CD4-positive, alpha-beta memory T cell (primary cell): ENCODE measurements at regions not wholly inside any gene's neighbourhood (a gene's known extent, or its start where the extent isn't known, plus 50 kb on each side); places are given as distances from the start of the nearest gene placed in this dataset.

ENCODE experiments used
- CTCF ChIA-PET: fragments of 350-600 bp; sonication (Branson Sonifier 250); formaldehyde crosslinking; loops from one replicate; lab custom pipeline; 2021; ENCODE audit warnings: inconsistent platforms; ENCODE audit not compliant: partially characterized antibody; lab: Charles Lee
- POLR2A ChIA-PET: fragments of 350-600 bp; sonication (Branson Sonifier 250); formaldehyde crosslinking; loops from one replicate; lab custom pipeline; 2021; ENCODE audit not compliant: partially characterized antibody; lab: Charles Lee
- DNase-seq, 5 donors: peaks; one replicate each; pipeline versions ENCODE4 v3.0.0 to v3.0.0-alpha.2; 2020 to 2022; ENCODE audit warnings: mixed read lengths in 1 of 5
- H3K27ac ChIP-seq: one replicate; pipeline ENCODE4 v1.7.0; 2013; ENCODE audit warnings: low read depth, low read length
- H3K27me3 ChIP-seq: 2 replicates; pipeline ENCODE4 v1.7.0; 2013; ENCODE audit warnings: mild to moderate bottlenecking, low read length, moderate library complexity; ENCODE audit not compliant: insufficient read depth
- H3K36me3 ChIP-seq: 2 replicates; pipeline ENCODE4 v1.7.0; 2013; ENCODE audit warnings: mild to moderate bottlenecking, low read length, moderate library complexity; ENCODE audit not compliant: insufficient read depth
- H3K4me1 ChIP-seq: 2 replicates; pipeline ENCODE4 v1.7.0; 2013; ENCODE audit warnings: mild to moderate bottlenecking, low read length, moderate library complexity; ENCODE audit not compliant: insufficient read depth
- H3K4me3 ChIP-seq, 2 donors: one replicate each; pipeline ENCODE4 v1.7.0; 2013; ENCODE audit warnings: low read length in 2 of 2, mild to moderate bottlenecking in 1 of 2
- H3K9me3 ChIP-seq, 2 donors: one replicate each; pipeline ENCODE4 v1.7.0; 2013; ENCODE audit warnings: low read length in 2 of 2, control low read depth in 1 of 2; ENCODE audit not compliant: control insufficient read depth in 1 of 2
- H3K27ac Mint-ChIP-seq, 7 donors: one replicate each; pipeline ENCODE4 v1.8.0; 2020 to 2021; ENCODE audit warnings: mixed read lengths in 7 of 7, mild to moderate bottlenecking in 6 of 7, inconsistent platforms in 3 of 7, moderate library complexity in 3 of 7
- H3K27me3 Mint-ChIP-seq, 2 donors: one replicate each; pipeline ENCODE4 v1.8.0; 2020 to 2021; ENCODE audit warnings: mixed read lengths in 2 of 2
- H3K36me3 Mint-ChIP-seq, 2 donors: one replicate each; pipeline ENCODE4 v1.8.0; 2020 to 2021; ENCODE audit warnings: mixed read lengths in 2 of 2, inconsistent platforms in 1 of 2, mild to moderate bottlenecking in 1 of 2
- H3K4me1 Mint-ChIP-seq, 4 donors: one replicate each; pipeline ENCODE4 v1.8.0; 2020 to 2021; ENCODE audit warnings: mixed read lengths in 4 of 4, mild to moderate bottlenecking in 1 of 4
- H3K4me3 Mint-ChIP-seq, 8 donors: one replicate each; pipeline ENCODE4 v1.8.0; 2020 to 2021; ENCODE audit warnings: mixed read lengths in 8 of 8, mild to moderate bottlenecking in 7 of 8, moderate library complexity in 6 of 8, inconsistent platforms in 3 of 8
- H3K9me3 Mint-ChIP-seq, 8 donors: one replicate each; pipeline ENCODE4 v1.8.0; 2020 to 2021; ENCODE audit warnings: mixed read lengths in 8 of 8, mild to moderate bottlenecking in 5 of 8, inconsistent platforms in 3 of 8, moderate library complexity in 1 of 8
- intact Hi-C: fragments of 100-400 bp; cut with micrococcal nuclease; formaldehyde crosslinking; loops from one replicate; pipeline ENCODE4 v1.15.1; 2023

DNA sequence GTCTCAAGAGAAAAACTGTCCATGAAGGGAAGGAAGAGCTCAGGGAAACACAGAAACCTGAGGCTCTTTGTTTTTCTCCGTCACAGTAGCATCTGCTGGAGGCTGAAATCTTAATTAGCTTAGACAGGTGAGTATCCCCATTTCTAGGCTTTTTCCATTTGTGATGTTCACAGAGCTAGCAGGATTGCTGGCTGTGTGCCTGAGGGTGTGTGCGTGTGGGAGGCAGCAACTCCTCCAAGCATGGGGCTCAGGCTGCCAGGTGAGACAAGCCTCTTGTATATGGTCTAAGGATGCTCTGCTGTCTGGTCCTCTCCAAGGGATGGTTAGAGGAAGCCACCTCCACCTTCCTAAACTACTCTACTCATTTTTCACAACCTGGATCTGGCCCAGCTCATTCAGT lies 569.9 kb downstream of the HS3ST4 start:
- CTCF ChIA-PET, result no interaction called here

DNA sequence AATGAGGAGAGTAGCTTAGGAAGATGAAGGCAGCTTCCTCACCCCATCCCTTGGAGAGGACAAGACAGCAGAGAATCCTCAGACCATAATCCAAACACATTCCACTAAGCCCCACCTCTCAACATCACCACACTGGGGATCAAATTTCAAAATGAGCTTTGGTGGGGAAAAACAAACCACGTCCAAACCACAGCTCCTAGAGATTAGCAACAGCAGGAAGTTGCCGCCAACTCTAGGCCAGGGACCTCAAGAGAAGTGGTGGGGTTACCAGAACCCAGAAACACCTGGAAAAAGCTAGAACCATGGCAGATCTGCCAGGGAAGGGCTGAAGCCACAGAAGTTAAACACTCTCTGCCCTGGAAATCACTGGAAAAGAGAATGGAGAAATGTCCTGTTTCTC lies 571.6 kb downstream of the HS3ST4 start:
- intact Hi-C loops, result no loop called here
- no peaks in the 10 kb centered on the region for H3K36me3 Mint-ChIP-seq
- no peak overlapping the region for H3K27ac Mint-ChIP-seq
- H3K27me3 ChIP-seq, result no peaks in the 10 kb centered on the region
- H3K36me3 ChIP-seq, result no peaks in the 10 kb centered on the region
- no peak for DNase-seq
- no peak overlapping the region for H3K27ac ChIP-seq
- H3K4me3 ChIP-seq, result no peak overlapping the region
- H3K9me3 ChIP-seq, result no peaks in the 10 kb centered on the region
- H3K27me3 Mint-ChIP-seq, result no peaks in the 10 kb centered on the region
- H3K4me1 Mint-ChIP-seq, result no peaks in the 10 kb centered on the region
- no peaks in the 10 kb centered on the region for H3K4me1 ChIP-seq
- no peak overlapping the region for H3K4me3 Mint-ChIP-seq
- CTCF ChIA-PET, result no interaction called here
- H3K9me3 Mint-ChIP-seq, result peaks cover 0 to 3% (median 0%) of the 10 kb centered on the region in 8 donors
- POLR2A ChIA-PET, result no interaction called here

More for the DNA sequence above, 569.9 kb downstream of the HS3ST4 start:
- Histone ChIP-seq H3K27me3 (no peaks in the 10 kb centered on the region), H3K4me1 (no peaks in the 10 kb centered on the region), H3K27ac (no peak overlapping the region), H3K4me3 (no peak overlapping the region), H3K36me3 (no peaks in the 10 kb centered on the region), H3K9me3 (no peaks in the 10 kb centered on the region)
- DNase-seq, result no peak
- H3K27me3 Mint-ChIP-seq, result no peaks in the 10 kb centered on the region
- intact Hi-C loops, result no loop called here
- no peaks in the 10 kb centered on the region for H3K4me1 Mint-ChIP-seq
- H3K27ac Mint-ChIP-seq, result no peak overlapping the region
- no peaks in the 10 kb centered on the region for H3K36me3 Mint-ChIP-seq
- peaks cover 0 to 3% (median 0%) of the 10 kb centered on the region in 8 donors for H3K9me3 Mint-ChIP-seq
- POLR2A ChIA-PET, result no interaction called here
- H3K4me3 Mint-ChIP-seq, result no peak overlapping the region

DNA sequence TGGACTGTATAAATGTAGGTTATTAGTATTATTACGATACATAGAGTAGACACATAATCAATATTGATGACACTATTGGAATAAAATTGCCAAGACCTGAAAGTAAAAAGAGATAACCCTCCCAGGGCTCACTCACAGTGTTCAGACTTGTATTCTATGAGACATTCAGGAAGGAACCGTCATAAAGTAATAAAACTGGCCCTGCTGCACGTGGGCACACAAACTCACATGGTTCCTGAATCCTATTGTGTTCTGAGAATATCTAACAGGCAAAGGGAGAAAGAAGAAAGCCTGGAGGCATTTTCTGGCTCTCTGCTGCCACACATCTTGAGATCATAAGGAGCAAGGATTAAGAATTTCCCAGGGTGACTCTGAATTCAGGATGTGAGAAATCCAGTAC lies 575.9 kb downstream of the HS3ST4 start:
- intact Hi-C loops, result no loop called here
- H3K4me3 Mint-ChIP-seq, result no peak overlapping the region
- DNase-seq, result no peak
- Histone ChIP-seq H3K4me3 (no peak overlapping the region), H3K9me3 (no peaks in the 10 kb centered on the region), H3K27me3 (no peaks in the 10 kb centered on the region), H3K27ac (no peak overlapping the region), H3K4me1 (no peaks in the 10 kb centered on the region), H3K36me3 (no peaks in the 10 kb centered on the region)
- POLR2A ChIA-PET, result no interaction called here
- CTCF ChIA-PET, result no interaction called here
- no peaks in the 10 kb centered on the region for H3K36me3 Mint-ChIP-seq
- H3K9me3 Mint-ChIP-seq, result peaks cover 0 to 3% (median 0%) of the 10 kb centered on the region in 8 donors
- no peak overlapping the region for H3K27ac Mint-ChIP-seq
- H3K4me1 Mint-ChIP-seq, result peaks cover 0 to 4% (median under 1%) of the 10 kb centered on the region in 4 donors
- no peaks in the 10 kb centered on the region for H3K27me3 Mint-ChIP-seq

DNA sequence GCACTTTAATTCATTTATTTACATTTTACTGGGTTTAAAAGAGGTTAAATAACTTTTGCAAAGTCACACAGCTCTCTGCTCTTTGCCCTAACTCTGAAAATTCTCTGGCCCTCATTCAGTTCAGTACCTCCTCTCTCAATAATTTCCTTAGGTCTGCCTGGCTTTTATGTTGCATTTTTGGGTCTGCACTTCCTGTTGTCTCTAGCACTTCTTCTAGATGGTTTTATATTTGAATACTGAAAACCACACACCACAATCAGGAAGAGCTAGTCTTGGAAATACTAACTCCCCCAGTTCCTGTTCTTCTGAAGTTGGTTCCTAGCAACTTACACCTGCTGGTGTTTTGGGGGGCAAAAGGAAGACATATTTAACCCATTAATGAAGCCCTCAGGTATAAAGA lies 577.9 kb downstream of the HS3ST4 start:
- no peaks in the 10 kb centered on the region for H3K9me3 ChIP-seq
- no peak for DNase-seq

DNA sequence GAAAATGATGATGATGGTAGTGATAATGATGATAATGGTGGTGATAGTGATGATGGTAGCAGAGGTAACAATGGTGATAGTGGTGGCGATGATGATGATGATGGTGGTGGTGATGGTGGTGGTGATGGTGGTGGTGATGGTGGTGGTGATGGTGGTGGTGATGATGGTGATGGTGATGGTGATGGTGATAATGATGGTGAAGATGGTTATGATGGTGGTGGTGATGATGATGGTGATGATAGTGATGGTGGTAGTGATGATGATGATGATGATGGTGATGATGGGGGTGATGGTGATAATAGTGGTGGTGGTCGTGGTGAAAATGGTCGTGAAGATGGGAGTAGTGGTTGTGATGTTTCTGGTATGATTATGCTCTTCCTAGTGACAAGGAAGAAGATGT lies 581.8 kb downstream of the HS3ST4 start:
- no peak for DNase-seq
- Mint-ChIP-seq H3K36me3 (no peaks in the 10 kb centered on the region), H3K9me3 (peaks cover 0 to 17% (median 9%) of the 10 kb centered on the region in 8 donors), H3K27me3 (peaks cover 3% of the 10 kb centered on the region in 2 donors), H3K27ac (no peak overlapping the region), H3K4me1 (peaks cover 0 to 4% (median under 1%) of the 10 kb centered on the region in 4 donors), H3K4me3 (no peak overlapping the region)
- Histone ChIP-seq H3K36me3 (no peaks in the 10 kb centered on the region), H3K9me3 (no peaks in the 10 kb centered on the region), H3K27me3 (no peaks in the 10 kb centered on the region), H3K4me3 (no peak overlapping the region), H3K4me1 (no peaks in the 10 kb centered on the region), H3K27ac (no peak overlapping the region)
- ChIA-PET POLR2A (no interaction called here), CTCF (no interaction called here)
- intact Hi-C loops, result no loop called here

More for the DNA sequence above, 577.9 kb downstream of the HS3ST4 start:
- no peaks in the 10 kb centered on the region for H3K36me3 ChIP-seq
- H3K27me3 ChIP-seq, result no peaks in the 10 kb centered on the region
- Mint-ChIP-seq H3K4me1 (peaks cover 0 to 4% (median under 1%) of the 10 kb centered on the region in 4 donors), H3K36me3 (no peaks in the 10 kb centered on the region), H3K27ac (no peak overlapping the region), H3K4me3 (peak overlapping the region in 1 of 8 donors; percentile 47), H3K27me3 (no peaks in the 10 kb centered on the region), H3K9me3 (peaks cover 0 to 3% (median 0%) of the 10 kb centered on the region in 8 donors)
- intact Hi-C loops, result no loop called here
- no peak overlapping the region for H3K4me3 ChIP-seq
- no peaks in the 10 kb centered on the region for H3K4me1 ChIP-seq
- no peak overlapping the region for H3K27ac ChIP-seq
- ChIA-PET CTCF (no interaction called here), POLR2A (no interaction called here)

DNA sequence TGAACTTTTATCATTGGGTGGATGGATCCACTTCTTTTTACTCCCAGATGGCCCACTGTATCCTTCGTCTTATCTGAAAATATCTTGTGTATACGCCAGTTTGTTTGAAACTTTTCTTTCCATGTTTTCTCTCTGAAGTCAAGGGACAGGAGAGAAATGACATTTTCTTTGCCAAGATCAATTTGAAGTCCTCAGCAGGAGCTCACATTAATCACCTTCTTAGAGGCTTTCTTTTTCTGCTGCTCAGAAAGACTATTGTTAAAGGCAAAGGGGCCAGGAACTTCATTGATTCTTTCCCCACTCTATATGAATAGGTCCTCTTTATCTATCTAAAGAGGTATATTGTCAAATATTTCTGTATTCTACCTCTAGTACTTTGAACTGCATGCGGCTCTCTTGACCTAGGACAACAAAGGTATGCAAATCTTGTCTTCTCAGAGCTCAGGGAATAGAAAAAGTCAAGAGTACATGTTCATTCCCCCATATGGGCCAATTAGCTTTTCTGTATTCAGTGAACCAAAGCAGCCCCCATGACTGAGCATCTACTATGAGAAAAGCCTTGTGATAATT lies 583.3 kb downstream of the HS3ST4 start:
- Histone ChIP-seq H3K4me1 (no peaks in the 10 kb centered on the region), H3K4me3 (no peak overlapping the region), H3K9me3 (no peaks in the 10 kb centered on the region), H3K27me3 (no peaks in the 10 kb centered on the region), H3K27ac (no peak overlapping the region), H3K36me3 (no peaks in the 10 kb centered on the region)
- ChIA-PET POLR2A (no interaction called here), CTCF (no interaction called here)
- H3K27me3 Mint-ChIP-seq, result peaks cover 3% of the 10 kb centered on the region in 2 donors
- no peak overlapping the region for H3K27ac Mint-ChIP-seq
- H3K9me3 Mint-ChIP-seq, result peaks cover 0 to 19% (median 10%) of the 10 kb centered on the region in 8 donors
- no peak for DNase-seq
- H3K36me3 Mint-ChIP-seq, result no peaks in the 10 kb centered on the region
- intact Hi-C loops, result no loop called here
- no peak overlapping the region for H3K4me3 Mint-ChIP-seq
- H3K4me1 Mint-ChIP-seq, result peaks cover 0 to 2% (median 0%) of the 10 kb centered on the region in 4 donors

DNA sequence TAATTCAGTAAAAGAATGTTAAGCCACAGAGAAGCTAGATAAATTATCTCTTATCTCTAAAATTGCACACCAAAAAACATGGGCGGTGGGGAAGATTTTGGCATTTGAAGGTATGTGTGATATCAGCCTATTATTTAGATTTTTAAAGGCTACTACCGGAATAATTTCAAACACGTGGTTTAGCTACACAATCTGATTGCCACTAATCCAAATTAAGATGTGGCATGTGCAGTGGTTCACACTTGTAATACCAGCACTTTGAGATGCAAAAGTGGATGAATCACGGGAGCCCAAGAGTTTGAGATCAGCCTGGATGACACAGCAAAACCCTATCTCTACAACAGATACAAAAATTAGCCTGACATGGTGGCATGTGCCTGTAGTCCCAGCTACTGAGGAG lies 584.5 kb downstream of the HS3ST4 start:
- H3K4me1 Mint-ChIP-seq, result no peaks in the 10 kb centered on the region
- Histone ChIP-seq H3K4me3 (no peak overlapping the region), H3K27me3 (no peaks in the 10 kb centered on the region), H3K36me3 (no peaks in the 10 kb centered on the region), H3K9me3 (no peaks in the 10 kb centered on the region), H3K4me1 (no peaks in the 10 kb centered on the region), H3K27ac (no peak overlapping the region)
- H3K27ac Mint-ChIP-seq, result no peak overlapping the region
- peaks cover 0 to 25% (median 9%) of the 10 kb centered on the region in 8 donors for H3K9me3 Mint-ChIP-seq
- POLR2A ChIA-PET, result no interaction called here
- CTCF ChIA-PET, result no interaction called here
- peaks cover 3% of the 10 kb centered on the region in 2 donors for H3K27me3 Mint-ChIP-seq
- no peak for DNase-seq
- H3K4me3 Mint-ChIP-seq, result no peak overlapping the region
- H3K36me3 Mint-ChIP-seq, result no peaks in the 10 kb centered on the region
- intact Hi-C loops, result no loop called here
